Liver (tissue), 8 donors: ENCODE measurements at regions not wholly inside any gene's neighbourhood (a gene's known extent, or its start where the extent isn't known, plus 50 kb on each side); places are given as distances from the start of the nearest gene placed in this dataset.

Experiments
- DNase-seq: peaks from one replicate; pipeline ENCODE4 v3.0.0-alpha.2; 2017; ENCODE audit warnings: low spot score
- H3K27ac ChIP-seq, 2 donors: one replicate each; pipeline ENCODE4 v1.7.0; 2013; ENCODE audit warnings: inconsistent platforms in 2 of 2, low read length in 2 of 2, control low read depth in 1 of 2, low read depth in 1 of 2, mild to moderate bottlenecking in 1 of 2
- H3K27me3 ChIP-seq, 4 donors: one replicate each; pipeline versions ENCODE4 v1.6.1 to v1.7.0; 2013; ENCODE audit warnings: low read length in 3 of 4, inconsistent platforms in 1 of 4, mild to moderate bottlenecking in 1 of 4, moderate library complexity in 1 of 4; ENCODE audit not compliant: control insufficient read depth in 4 of 4, insufficient read depth in 4 of 4
- H3K36me3 ChIP-seq, 4 donors: one replicate each; pipeline versions ENCODE4 v1.6.1 to v1.7.0; 2013; ENCODE audit warnings: low read length in 3 of 4, mild to moderate bottlenecking in 3 of 4, low read depth in 1 of 4, moderate library complexity in 1 of 4; ENCODE audit not compliant: control insufficient read depth in 4 of 4, insufficient read depth in 3 of 4
- H3K4me1 ChIP-seq, 4 donors: one replicate each; pipeline versions ENCODE4 v1.6.1 to v1.7.0; 2013; ENCODE audit warnings: low read length in 3 of 4, mild to moderate bottlenecking in 3 of 4, moderate library complexity in 1 of 4; ENCODE audit not compliant: control insufficient read depth in 4 of 4, insufficient read depth in 4 of 4
- H3K4me3 ChIP-seq, 3 donors: one replicate each; pipeline versions ENCODE4 v1.6.1 to v1.7.0; 2013; ENCODE audit warnings: low read length in 3 of 3, control low read depth in 1 of 3, low read depth in 1 of 3, mild to moderate bottlenecking in 1 of 3
- H3K9ac ChIP-seq, 2 donors: one replicate each; pipeline ENCODE4 v1.7.0; 2013; ENCODE audit warnings: low read length in 2 of 2, mild to moderate bottlenecking in 2 of 2, moderate library complexity in 2 of 2, control low read depth in 1 of 2, low read depth in 1 of 2
- H3K9me3 ChIP-seq, 4 donors: one replicate each; pipeline versions ENCODE4 v1.6.1 to v1.7.0; 2013; ENCODE audit warnings: low read length in 3 of 4; ENCODE audit not compliant: control insufficient read depth in 4 of 4
- CTCF ChIP-seq: fragments of 150-350 bp; IDR thresholded peaks from 2 replicates; pipeline ENCODE4 v1.5.1; 2017; ENCODE audit warnings: improper control_type of control experiment, low read depth, low read length; ENCODE audit not compliant: missing input control
- EGR1 ChIP-seq, 2 donors: IDR thresholded peaks; 2 replicates each; pipeline ENCODE4 v1.6.1; 2016 to 2018; ENCODE audit warnings: antibody characterized with exemption in 2 of 2, low read depth in 2 of 2
- FOXA2 ChIP-seq: IDR thresholded peaks from 2 replicates; pipeline ENCODE4 v1.6.1; 2016; ENCODE audit warnings: antibody characterized with exemption
- GABPA ChIP-seq, 2 donors: IDR thresholded peaks in 1 of 2; conservative IDR thresholded peaks in 1 of 2; 2 replicates each; pipeline ENCODE4 v1.6.1; 2016; ENCODE audit warnings: antibody characterized with exemption in 2 of 2, mild to moderate bottlenecking in 1 of 2, moderate library complexity in 1 of 2
- HNF4A ChIP-seq, 2 donors: conservative IDR thresholded peaks; 2 replicates each; pipeline ENCODE4 v1.6.1; 2016; ENCODE audit warnings: antibody characterized with exemption in 2 of 2, mild to moderate bottlenecking in 2 of 2
- HNF4G ChIP-seq: IDR thresholded peaks from 2 replicates; pipeline ENCODE4 v1.6.1; 2016; ENCODE audit warnings: antibody characterized with exemption
- JUND ChIP-seq, 2 donors: IDR thresholded peaks; 2 replicates each; pipeline ENCODE4 v1.6.1; 2016; ENCODE audit warnings: antibody characterized with exemption in 2 of 2
- NR2F2 ChIP-seq: IDR thresholded peaks from 2 replicates; pipeline ENCODE4 v1.6.1; 2016; ENCODE audit warnings: antibody characterized with exemption
- RAD21 ChIP-seq, 2 donors: IDR thresholded peaks; 2 replicates each; pipeline ENCODE4 v1.6.1; 2016; ENCODE audit warnings: antibody characterized with exemption in 2 of 2, mild to moderate bottlenecking in 2 of 2
- REST ChIP-seq: IDR thresholded peaks from 2 replicates; pipeline ENCODE4 v1.6.1; 2016; ENCODE audit warnings: antibody characterized with exemption, mild to moderate bottlenecking
- RXRA ChIP-seq, 2 donors: IDR thresholded peaks; 2 replicates each; pipeline ENCODE4 v1.6.1; 2017 to 2018; ENCODE audit warnings: antibody characterized with exemption in 2 of 2, mild to moderate bottlenecking in 1 of 2
- SP1 ChIP-seq: IDR thresholded peaks from 2 replicates; pipeline ENCODE4 v1.6.1; 2018; ENCODE audit warnings: antibody characterized with exemption, mild to moderate bottlenecking
- TAF1 ChIP-seq: conservative IDR thresholded peaks from 2 replicates; pipeline ENCODE4 v1.6.1; 2016; ENCODE audit warnings: antibody characterized with exemption, mild to moderate bottlenecking
- YY1 ChIP-seq: IDR thresholded peaks from 2 replicates; pipeline ENCODE4 v1.6.1; 2016; ENCODE audit warnings: antibody characterized with exemption, mild to moderate bottlenecking
- ZBTB33 ChIP-seq: IDR thresholded peaks from 2 replicates; pipeline ENCODE4 v1.6.1; 2016; ENCODE audit warnings: antibody characterized with exemption
- WGBS: extraction: QIAGEN DNeasy Blood & Tissue Kit; methylation state at CpG from one replicate; pipeline ENCODE4 v1.1.7; 2013; 5-methylcytosine and 5-hydroxymethylcytosine counted together
- TF ChIP-seq, protein P1 (sequence below): IDR thresholded peaks from 2 replicates; pipeline ENCODE4 v1.6.1; 2016; ENCODE audit warnings: antibody characterized with exemption
- TF ChIP-seq, protein P2 (sequence below): IDR thresholded peaks from 2 replicates; pipeline ENCODE4 v1.6.1; 2016; ENCODE audit warnings: antibody characterized with exemption
- donor health status: healthy.
- donor health status: healthy.
- donor health status: healthy.
- donor health status: healthy.
- donor health status: healthy.

DNA sequence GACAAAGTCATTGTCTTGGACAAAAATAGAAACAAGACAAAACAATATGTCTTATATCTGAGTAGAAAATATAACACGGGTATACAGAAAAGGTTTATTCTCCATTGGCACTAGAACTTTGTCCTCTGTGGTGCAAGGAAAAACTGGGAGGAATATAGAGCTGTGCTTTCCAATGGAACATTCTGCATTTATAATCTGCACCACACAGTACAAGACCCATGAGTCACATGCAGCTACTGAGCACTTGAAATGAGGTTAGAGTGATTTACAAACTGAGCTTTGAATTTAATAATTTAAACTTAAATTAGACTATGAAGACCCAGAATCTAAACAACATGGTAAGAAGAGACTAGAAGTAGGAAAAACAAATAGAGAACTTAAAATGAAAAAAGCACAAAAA lies 86.1 kb downstream of the RAP2A start:
- no peak for TF ChIP-seq GABPA (IDR thresholded peaks at IDR 0.05 in 1 of 2, conservative IDR thresholded peaks at IDR 0.05 in 1 of 2)
- no peak for TF ChIP-seq JUND (IDR thresholded peaks at IDR 0.05)
- TF ChIP-seq EGR1 (IDR thresholded peaks at IDR 0.05; ENCODE audit: low read depth in 2 of 2) = no peak
- TF ChIP-seq SP1 = no peak
- TF ChIP-seq, protein P1, sequence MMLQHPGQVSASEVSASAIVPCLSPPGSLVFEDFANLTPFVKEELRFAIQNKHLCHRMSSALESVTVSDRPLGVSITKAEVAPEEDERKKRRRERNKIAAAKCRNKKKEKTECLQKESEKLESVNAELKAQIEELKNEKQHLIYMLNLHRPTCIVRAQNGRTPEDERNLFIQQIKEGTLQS = no peak
- no peak for TF ChIP-seq TAF1
- TF ChIP-seq REST = no peak
- no peak for TF ChIP-seq FOXA2
- TF ChIP-seq NR2F2 = no peak
- no peak for TF ChIP-seq HNF4A (conservative IDR thresholded peaks at IDR 0.05)
- TF ChIP-seq YY1 = no peak
- TF ChIP-seq CTCF = no peak
- no peak for TF ChIP-seq HNF4G
- TF ChIP-seq RAD21 (IDR thresholded peaks at IDR 0.05) = no peak
- Histone ChIP-seq H3K9me3 (no peaks in the 10 kb centered on the region), H3K36me3 (no peaks in the 10 kb centered on the region), H3K4me1 (no peaks in the 10 kb centered on the region), H3K4me3 (no peak overlapping the region), H3K9ac (no peak overlapping the region), H3K27me3 (no peaks in the 10 kb centered on the region), H3K27ac (no peak overlapping the region)
- 78% methylated on average over 1 of the region's 1 CpG for WGBS
- DNase-seq = no peak

DNA sequence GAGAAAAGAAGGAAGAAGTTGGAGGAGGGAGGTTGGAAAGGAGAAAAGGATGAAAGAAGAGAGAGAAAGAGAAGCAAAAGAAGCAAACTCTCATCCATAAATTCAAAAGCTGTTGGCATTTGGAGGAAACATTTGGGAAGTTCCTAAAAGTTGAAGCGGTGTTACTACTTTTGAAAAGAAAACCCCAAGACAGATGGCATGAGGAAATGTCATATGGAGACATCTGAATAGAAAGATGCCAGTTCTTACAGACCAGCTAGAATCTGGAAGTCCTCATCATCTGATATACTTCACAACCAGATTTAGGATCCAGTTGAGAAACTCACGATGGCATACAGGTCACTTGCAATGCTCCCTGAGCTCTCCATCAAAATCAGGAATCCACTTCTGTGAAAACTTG lies 86.9 kb downstream of the RAP2A start:
- 77% methylated on average over 2 of the region's 2 CpGs for WGBS
- no peaks in the 10 kb centered on the region for H3K36me3 ChIP-seq
- no peaks in the 10 kb centered on the region for H3K9me3 ChIP-seq
- no peak overlapping the region for H3K27ac ChIP-seq
- H3K9ac ChIP-seq = no peak overlapping the region
- no peaks in the 10 kb centered on the region for H3K27me3 ChIP-seq
- TF ChIP-seq SP1 = no peak
- no peak for TF ChIP-seq TAF1
- TF ChIP-seq GABPA (IDR thresholded peaks at IDR 0.05 in 1 of 2, conservative IDR thresholded peaks at IDR 0.05 in 1 of 2) = no peak
- no peak for TF ChIP-seq FOXA2
- no peak for TF ChIP-seq CTCF
- TF ChIP-seq REST = no peak
- TF ChIP-seq YY1 = no peak
- no peak for TF ChIP-seq EGR1 (IDR thresholded peaks at IDR 0.05; ENCODE audit: low read depth in 2 of 2)
- no peak for TF ChIP-seq RAD21 (IDR thresholded peaks at IDR 0.05)
- TF ChIP-seq, protein P2, sequence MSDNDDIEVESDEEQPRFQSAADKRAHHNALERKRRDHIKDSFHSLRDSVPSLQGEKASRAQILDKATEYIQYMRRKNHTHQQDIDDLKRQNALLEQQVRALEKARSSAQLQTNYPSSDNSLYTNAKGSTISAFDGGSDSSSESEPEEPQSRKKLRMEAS = no peak
- TF ChIP-seq HNF4A (conservative IDR thresholded peaks at IDR 0.05) = no peak
- no peak for TF ChIP-seq HNF4G
- TF ChIP-seq ZBTB33 = no peak
- no peak for TF ChIP-seq RXRA (IDR thresholded peaks at IDR 0.05)
- no peak for DNase-seq
- H3K4me1 ChIP-seq = no peaks in the 10 kb centered on the region
- H3K4me3 ChIP-seq = no peak overlapping the region
